Mesenchymal stem cell (in vitro differentiated cells and primary cell): ENCODE measurements at regions not wholly inside any gene's neighbourhood (a gene's known extent, or its start where the extent isn't known, plus 50 kb on each side); places are given as distances from the start of the nearest gene placed in this dataset.
A peak's percentile ranks its signal among the peaks of the same experiment; 100 is the strongest.

Experiments used
- DNase-seq: peaks from one replicate; pipeline ENCODE4 v3.0.0-alpha.2; 2013
- H2AFZ ChIP-seq: one replicate; pipeline ENCODE4 v1.6.1; 2013; ENCODE audit warnings: low read depth, mild to moderate bottlenecking, control low read depth, inconsistent platforms, low read length, moderate library complexity
- H2AK5ac ChIP-seq: 2 replicates; pipeline ENCODE4 v1.6.1; 2013; ENCODE audit warnings: low read length, moderate library complexity, mild to moderate bottlenecking, inconsistent platforms; ENCODE audit not compliant: severe bottlenecking
- H2BK120ac ChIP-seq: one replicate; pipeline ENCODE4 v1.6.1; 2013; ENCODE audit warnings: low read depth, mild to moderate bottlenecking, inconsistent platforms, low read length, moderate library complexity
- H2BK12ac ChIP-seq, 2 experiments: one replicate each; pipeline ENCODE4 v1.6.1; 2013; ENCODE audit warnings: inconsistent platforms in 2 of 2, low read length in 2 of 2, mild to moderate bottlenecking in 2 of 2, moderate library complexity in 2 of 2, control low read depth in 1 of 2
- H2BK15ac ChIP-seq: one replicate; pipeline ENCODE4 v1.6.1; 2013; ENCODE audit warnings: mild to moderate bottlenecking, low read depth, inconsistent platforms; ENCODE audit not compliant: poor library complexity, severe bottlenecking
- H2BK5ac ChIP-seq: 2 replicates; pipeline ENCODE4 v1.6.1; 2013; ENCODE audit warnings: low read depth, mild to moderate bottlenecking, low read length, control low read depth, inconsistent platforms; ENCODE audit not compliant: poor library complexity, severe bottlenecking
- H3K14ac ChIP-seq, 2 experiments: one replicate each; pipeline ENCODE4 v1.6.1; 2013; ENCODE audit warnings: inconsistent platforms in 2 of 2, low read length in 2 of 2, control low read depth in 1 of 2, mild to moderate bottlenecking in 1 of 2, moderate library complexity in 1 of 2
- H3K18ac ChIP-seq, 2 experiments: one replicate each; pipeline ENCODE4 v1.6.1; 2013; ENCODE audit warnings: inconsistent platforms in 2 of 2, low read length in 2 of 2, control low read depth in 1 of 2, low read depth in 1 of 2, mild to moderate bottlenecking in 1 of 2
- H3K23ac ChIP-seq, 2 experiments: one replicate each; pipeline ENCODE4 v1.6.1; 2013; ENCODE audit warnings: inconsistent platforms in 2 of 2, low read length in 2 of 2, mild to moderate bottlenecking in 2 of 2, moderate library complexity in 2 of 2, control low read depth in 1 of 2
- H3K27ac ChIP-seq: 2 replicates; pipeline ENCODE4 v1.5.1; 2013; ENCODE audit warnings: mild to moderate bottlenecking, moderate library complexity, low read length, control low read depth, inconsistent platforms; ENCODE audit not compliant: poor library complexity, severe bottlenecking
- H3K27me3 ChIP-seq, 2 experiments: 2 replicates each; pipeline versions ENCODE4 v1.6.1 to v1.7.0; 2013; ENCODE audit warnings: low read length in 2 of 2, mild to moderate bottlenecking in 2 of 2, moderate library complexity in 2 of 2, control low read depth in 1 of 2, inconsistent platforms in 1 of 2; ENCODE audit not compliant: control insufficient read depth in 1 of 2, insufficient read depth in 1 of 2
- H3K36me3 ChIP-seq, 2 experiments: 2 replicates each; pipeline versions ENCODE4 v1.6.1 to v1.7.0; 2013; ENCODE audit warnings: low read length in 2 of 2, control low read depth in 1 of 2, inconsistent platforms in 1 of 2, low read depth in 1 of 2, mild to moderate bottlenecking in 1 of 2; ENCODE audit not compliant: insufficient read depth in 2 of 2, control insufficient read depth in 1 of 2
- H3K4ac ChIP-seq, 2 experiments: one replicate each; pipeline ENCODE4 v1.6.1; 2013; ENCODE audit warnings: inconsistent platforms in 2 of 2, low read length in 2 of 2, mild to moderate bottlenecking in 2 of 2, moderate library complexity in 2 of 2, control low read depth in 1 of 2, low read depth in 1 of 2
- H3K4me1 ChIP-seq: 2 replicates; pipeline ENCODE4 v1.6.1; 2013; ENCODE audit warnings: low read depth, low read length, control low read depth; ENCODE audit not compliant: control insufficient read depth, insufficient read depth
- H3K4me2 ChIP-seq: 2 replicates; pipeline ENCODE4 v1.6.1; 2013; ENCODE audit warnings: low read length, mild to moderate bottlenecking, inconsistent platforms; ENCODE audit not compliant: poor library complexity, severe bottlenecking
- H3K4me3 ChIP-seq, 2 experiments: 2 replicates each; pipeline versions ENCODE4 v1.5.1 to v1.7.0; 2013; ENCODE audit warnings: low read length in 2 of 2, mild to moderate bottlenecking in 2 of 2, control low read depth in 1 of 2, low read depth in 1 of 2; ENCODE audit not compliant: insufficient read depth in 1 of 2
- H3K79me1 ChIP-seq: replicated peaks from 2 replicates; pipeline ENCODE4 v1.6.1; 2013; ENCODE audit warnings: mild to moderate bottlenecking, control low read depth, low read length, inconsistent platforms; ENCODE audit not compliant: poor library complexity, severe bottlenecking
- H3K9ac ChIP-seq: 2 replicates; pipeline ENCODE4 v1.7.0; 2013; ENCODE audit warnings: mild to moderate bottlenecking, low read length, moderate library complexity
- H3K9me3 ChIP-seq: 2 replicates; pipeline ENCODE4 v1.7.0; 2013; ENCODE audit warnings: mild to moderate bottlenecking, low read length; ENCODE audit not compliant: control insufficient read depth
- H4K8ac ChIP-seq: one replicate; pipeline ENCODE4 v1.6.1; 2013; ENCODE audit warnings: inconsistent platforms, mild to moderate bottlenecking, low read length, moderate library complexity
- H4K91ac ChIP-seq: one replicate; pipeline ENCODE4 v1.6.1; 2013; ENCODE audit warnings: mild to moderate bottlenecking, low read length, inconsistent platforms
- WGBS: methylation state at CpG from one replicate; pipeline ENCODE4 v1.1.7; 2013; ENCODE audit warnings: mixed read lengths; 5-methylcytosine and 5-hydroxymethylcytosine counted together

DNA sequence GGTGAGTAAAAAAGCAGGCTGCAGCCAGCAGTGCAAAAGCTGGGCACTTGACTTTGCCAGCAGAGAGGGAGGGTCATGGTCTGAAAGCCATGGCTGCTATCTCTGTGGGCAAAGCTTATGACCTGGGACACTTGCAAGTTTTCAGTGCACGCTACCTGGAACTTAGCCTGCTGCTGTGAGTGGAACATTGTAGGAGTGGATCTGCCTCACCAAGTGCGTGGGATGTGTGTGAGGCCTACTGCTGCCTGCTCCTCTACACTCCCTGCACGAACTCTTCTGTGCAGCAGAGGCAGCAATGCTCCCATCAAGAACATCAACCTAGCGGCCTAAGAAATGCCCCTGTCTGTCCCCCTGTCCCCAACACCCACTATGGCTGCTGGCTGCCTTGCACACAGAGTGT is 344.1 kb upstream of the REG3G start:
- Histone ChIP-seq H4K91ac (no peak overlapping the region), H3K4me3 (no peak overlapping the region), H3K27ac (no peak overlapping the region), H3K79me1 (no peaks in the 10 kb centered on the region), H2BK120ac (no peak overlapping the region), H2BK15ac (no peak overlapping the region), H3K4ac (no peak overlapping the region), H2BK12ac (no peak overlapping the region), H3K14ac (peak overlapping the region in 1 of 2 experiments; percentile 83), H3K27me3 (no peaks in the 10 kb centered on the region), H3K36me3 (no peaks in the 10 kb centered on the region), H3K9ac (no peak overlapping the region), H3K4me1 (no peaks in the 10 kb centered on the region), H2BK5ac (no peak overlapping the region), H3K23ac (no peak overlapping the region), H3K9me3 (peaks cover 7% of the 10 kb centered on the region), H3K4me2 (no peak overlapping the region), H4K8ac (no peak overlapping the region), H2AK5ac (no peak overlapping the region), H3K18ac (no peak overlapping the region), H2AFZ (no peak overlapping the region)
- 95% methylated on average over 4 of the region's 4 CpGs for WGBS
- no peak for DNase-seq

- Histone ChIP-seq H3K79me1 (no peaks in the 10 kb centered on the region), H3K4me2 (no peak overlapping the region), H3K36me3 (no peaks in the 10 kb centered on the region), H3K18ac (no peak overlapping the region), H2AFZ (no peak overlapping the region), H2AK5ac (no peak overlapping the region), H3K4me3 (no peak overlapping the region), H3K27ac (no peak overlapping the region), H2BK5ac (no peak overlapping the region), H3K23ac (no peak overlapping the region), H3K4ac (no peak overlapping the region), H4K8ac (no peak overlapping the region), H2BK15ac (no peak overlapping the region), H3K27me3 (no peaks in the 10 kb centered on the region), H3K14ac (peak overlapping the region in 1 of 2 experiments; percentile 75), H3K4me1 (no peaks in the 10 kb centered on the region), H3K9ac (no peak overlapping the region), H4K91ac (no peak overlapping the region), H2BK12ac (no peak overlapping the region), H3K9me3 (peaks cover 7% of the 10 kb centered on the region), H2BK120ac (no peak overlapping the region)
- DNase-seq, result no peak
- 81% methylated on average over 3 of the region's 3 CpGs for WGBS
Measured at GRCh38 chr2:78682781-78683180, 342.7 kb upstream of the REG3G start.

- no peaks in the 10 kb centered on the region for H3K36me3 ChIP-seq
- no peak overlapping the region for H2BK120ac ChIP-seq
- no peaks in the 10 kb centered on the region for H3K27me3 ChIP-seq
- WGBS, result no CpG with 5 or more reads among the region's 3 CpGs
- no peak overlapping the region for H2BK15ac ChIP-seq
- DNase-seq, result no peak
- no peak overlapping the region for H3K4ac ChIP-seq
- H3K14ac ChIP-seq, result no peak overlapping the region
- no peak overlapping the region for H3K27ac ChIP-seq
- no peaks in the 10 kb centered on the region for H3K4me1 ChIP-seq
- H3K4me3 ChIP-seq, result no peak overlapping the region
- no peak overlapping the region for H3K4me2 ChIP-seq
- no peak overlapping the region for H3K18ac ChIP-seq
- H4K91ac ChIP-seq, result no peak overlapping the region
- no peak overlapping the region for H2BK5ac ChIP-seq
- no peak overlapping the region for H2BK12ac ChIP-seq
- no peaks in the 10 kb centered on the region for H3K79me1 ChIP-seq
- no peak overlapping the region for H2AFZ ChIP-seq
- H3K9me3 ChIP-seq, result peaks cover 7% of the 10 kb centered on the region
- no peak overlapping the region for H3K9ac ChIP-seq
- no peak overlapping the region for H3K23ac ChIP-seq
- no peak overlapping the region for H2AK5ac ChIP-seq
- H4K8ac ChIP-seq, result no peak overlapping the region
Measured at GRCh38 chr2:78686625-78687153, 338.8 kb upstream of the REG3G start.

- peak; percentile 50 for DNase-seq
- Histone ChIP-seq H3K79me1 (no peaks in the 10 kb centered on the region), H3K4me3 (no peak overlapping the region), H4K8ac (no peak overlapping the region), H3K27ac (no peak overlapping the region), H2BK5ac (no peak overlapping the region), H3K14ac (no peak overlapping the region), H3K4ac (no peak overlapping the region), H2AK5ac (no peak overlapping the region), H3K27me3 (no peaks in the 10 kb centered on the region), H3K23ac (no peak overlapping the region), H4K91ac (no peak overlapping the region), H3K9me3 (peaks cover 4% of the 10 kb centered on the region), H3K18ac (no peak overlapping the region), H2BK12ac (no peak overlapping the region), H3K4me1 (no peaks in the 10 kb centered on the region), H2BK120ac (no peak overlapping the region), H2BK15ac (no peak overlapping the region), H2AFZ (no peak overlapping the region), H3K4me2 (no peak overlapping the region), H3K9ac (no peak overlapping the region), H3K36me3 (no peaks in the 10 kb centered on the region)
- WGBS, result 39% methylated on average over 3 of the region's 3 CpGs
Measured at GRCh38 chr2:78699696-78700095, 325.8 kb upstream of the REG3G start.
